K562 (cell line): ENCODE measurements at regions not wholly inside any gene's neighbourhood (a gene's known extent, or its start where the extent isn't known, plus 50 kb on each side); places are given as distances from the start of the nearest gene placed in this dataset.
A peak's percentile ranks its signal among the peaks of the same experiment; 100 is the strongest.

ENCODE experiments used
- ARID1B ChIP-seq: fragments of 450-650 bp; IDR thresholded peaks from 2 replicates; pipeline ENCODE4 v1.6.1; 2016; ENCODE audit warnings: antibody characterized with exemption, mild to moderate bottlenecking, inconsistent platforms
- CXXC5 ChIP-seq: fragments of 250-450 bp; sonication (Bioruptor Pico); IDR thresholded peaks from 2 replicates; pipeline ENCODE4 v1.8.0; 2022; ENCODE audit warnings: inconsistent platforms, mild to moderate bottlenecking, moderate library complexity
- EP400 ChIP-seq: fragments of 450-650 bp; IDR thresholded peaks from 2 replicates; pipeline ENCODE4 v1.6.1; 2017; ENCODE audit warnings: antibody characterized with exemption, mild to moderate bottlenecking, moderate library complexity
- ETV5 ChIP-seq: sonication (generic); formaldehyde crosslinking; IDR thresholded peaks from 2 replicates; pipeline ENCODE4 v1.4.0; 2020; ENCODE audit warnings: low read depth, mild to moderate bottlenecking, missing genetic modification reagents
- GTF3C2 ChIP-seq: IDR thresholded peaks from 3 replicates; pipeline ENCODE4 v1.6.1; 2011; ENCODE audit warnings: borderline replicate concordance, mild to moderate bottlenecking, moderate library complexity; ENCODE audit not compliant: insufficient read length; ENCODE audit errors: extremely low read depth
- MBD2 ChIP-seq: sonication (generic); IDR thresholded peaks from 2 replicates; pipeline ENCODE4 v1.6.1; 2016; ENCODE audit warnings: low read depth, borderline replicate concordance
- NBN ChIP-seq: fragments of 450-650 bp; IDR thresholded peaks from 2 replicates; pipeline ENCODE4 v1.6.1; 2016; ENCODE audit warnings: low read depth, mild to moderate bottlenecking
- NFYB ChIP-seq: IDR thresholded peaks from 2 replicates; pipeline ENCODE4 v1.6.1; 2011; ENCODE audit warnings: mild to moderate bottlenecking, moderate library complexity; ENCODE audit not compliant: insufficient read length; ENCODE audit errors: extremely low read depth
- PHF8 ChIP-seq: fragments of 200-600 bp; sonication (generic); IDR thresholded peaks from 2 replicates; pipeline ENCODE4 v1.6.1; 2012; ENCODE audit warnings: mixed run types, mild to moderate bottlenecking, inconsistent platforms, low read length, moderate library complexity, borderline replicate concordance
- RAD51 ChIP-seq: fragments of 450-650 bp; IDR thresholded peaks from 2 replicates; pipeline ENCODE4 v1.7.1; 2016; ENCODE audit warnings: low read depth, mild to moderate bottlenecking, borderline replicate concordance
- RNF219 ChIP-seq: fragments of 250-450 bp; sonication (Bioruptor Pico); IDR thresholded peaks from 2 replicates; pipeline ENCODE4 v1.5.0; 2022; ENCODE audit warnings: mild to moderate bottlenecking
- SIX5 ChIP-seq, 2 experiments: IDR thresholded peaks; 2 replicates each; pipeline ENCODE4 v1.6.1; 2011; ENCODE audit warnings: low read length in 2 of 2, borderline replicate concordance in 1 of 2, low read depth in 1 of 2, mild to moderate bottlenecking in 1 of 2, moderate library complexity in 1 of 2; ENCODE audit not compliant: insufficient read depth in 1 of 2
- TAF9B ChIP-seq: fragments of 450-650 bp; IDR thresholded peaks from 2 replicates; pipeline ENCODE4 v1.6.1; 2018; ENCODE audit warnings: mild to moderate bottlenecking; ENCODE audit not compliant: partially characterized antibody
- TEAD1 ChIP-seq, 2 experiments: fragments of 450-650 bp in 1 of 2; sonication (generic) in 1 of 2; formaldehyde crosslinking; IDR thresholded peaks; 2 replicates each; pipeline versions ENCODE4 v1.4.0 to v1.8.0; 2020 to 2022; ENCODE audit warnings: mild to moderate bottlenecking in 2 of 2, missing genetic modification reagents in 1 of 2
- TFE3 ChIP-seq: fragments of 450-650 bp; formaldehyde crosslinking; IDR thresholded peaks from 2 replicates; pipeline ENCODE4 v1.4.0; 2020; ENCODE audit warnings: mild to moderate bottlenecking, mixed read lengths
- THAP12 ChIP-seq: fragments of 250-450 bp; sonication (Bioruptor Pico); IDR thresholded peaks from 2 replicates; pipeline ENCODE4 v1.9.0; 2021; ENCODE audit warnings: mild to moderate bottlenecking, inconsistent platforms
- USF2 ChIP-seq: sonication (generic); formaldehyde crosslinking; IDR thresholded peaks from 2 replicates; pipeline ENCODE4 v1.5.0; 2020; ENCODE audit warnings: missing genetic modification reagents
- ZNF143 ChIP-seq: sonication (generic); formaldehyde crosslinking; IDR thresholded peaks from 2 replicates; pipeline ENCODE4 v1.9.0; 2022; ENCODE audit warnings: mild to moderate bottlenecking, missing genetic modification reagents
- ZNF165 ChIP-seq: fragments of 250-450 bp; sonication (Bioruptor Pico); IDR thresholded peaks from 2 replicates; pipeline ENCODE4 v1.4.0; 2020; ENCODE audit warnings: borderline replicate concordance
- ZSCAN29 ChIP-seq: fragments of 450-650 bp; IDR thresholded peaks from 2 replicates; pipeline ENCODE4 v1.6.1; 2017

GRCh38 chr4:26263165-26263564, 57.6 kb upstream of the RBPJ start (continued):
- TF ChIP-seq GTF3C2 (no peak), TEAD1 (CRISPR knock-in tag; IDR thresholded peaks at IDR 0.05) (no peak), TFE3 (peak; percentile 91), THAP12 (CRISPR knock-in tag) (no peak), ZNF165 (CRISPR knock-in tag) (no peak), PHF8 (no peak), SIX5 (IDR thresholded peaks at IDR 0.05; ENCODE audit: borderline replicate concordance in 1 of 2, insufficient read depth in 1 of 2, low read depth in 1 of 2, low read length in 2 of 2) (peak; percentile 70 to 81), EP400 (no peak), ARID1B (no peak), USF2 (CRISPR knock-in tag) (peak; percentile 90), NBN (no peak), ETV5 (CRISPR knock-in tag) (no peak), ZSCAN29 (no peak), CXXC5 (CRISPR knock-in tag) (no peak), TAF9B (no peak), RAD51 (peak; percentile 83), NFYB (peak; percentile 90), MBD2 (peak; percentile 80), RNF219 (CRISPR knock-in tag) (no peak), ZNF143 (CRISPR knock-in tag) (peak; percentile 78)
